GM23338 (cell line): ENCODE measurements at regions not wholly inside any gene's neighbourhood (a gene's known extent, or its start where the extent isn't known, plus 50 kb on each side); places are given as distances from the start of the nearest gene placed in this dataset.

Experiments used
- ATAC-seq: fragments of 200-7000 bp; cut with Tn5 transposase; 3 replicates; pipeline ENCODE4 v1.9.1; 2020
- DNase-seq: peaks from one replicate; pipeline ENCODE4 v3.0.0-alpha.2; 2015; ENCODE audit warnings: low spot score
- H2AFZ ChIP-seq: fragments of 200-600 bp; sonication (generic); 2 replicates; pipeline ENCODE4 v1.8.0; 2016; ENCODE audit warnings: antibody characterized with exemption, mild to moderate bottlenecking, moderate library complexity
- H3F3A ChIP-seq: fragments of 200-600 bp; sonication (generic); replicated peaks from 2 replicates; pipeline ENCODE4 v1.8.0; 2017; ENCODE audit warnings: antibody characterized with exemption, mixed run types, low read depth
- H3K27ac ChIP-seq: fragments of 200-600 bp; sonication (generic); 2 replicates; pipeline ENCODE4 v1.6.1; 2016; ENCODE audit warnings: low read depth
- H3K27me3 ChIP-seq: fragments of 200-600 bp; sonication (generic); 2 replicates; pipeline ENCODE4 v1.8.0; 2016; ENCODE audit warnings: mild to moderate bottlenecking, mixed run types, moderate library complexity; ENCODE audit not compliant: insufficient read depth
- H3K36me3 ChIP-seq: fragments of 200-600 bp; sonication (generic); 2 replicates; pipeline ENCODE4 v1.8.0; 2016; ENCODE audit warnings: mild to moderate bottlenecking; ENCODE audit not compliant: insufficient read depth
- H3K4me1 ChIP-seq: fragments of 200-600 bp; sonication (generic); 2 replicates; pipeline ENCODE4 v1.8.0; 2016; ENCODE audit warnings: mild to moderate bottlenecking, moderate library complexity; ENCODE audit not compliant: insufficient read depth
- H3K4me2 ChIP-seq: fragments of 200-600 bp; sonication (generic); 2 replicates; pipeline ENCODE4 v1.7.1; 2017; ENCODE audit warnings: mixed run types
- H3K4me3 ChIP-seq: fragments of 200-600 bp; sonication (generic); 2 replicates; pipeline ENCODE4 v1.6.1; 2016; ENCODE audit warnings: mixed run types
- H3K79me2 ChIP-seq: fragments of 200-600 bp; sonication (generic); replicated peaks from 2 replicates; pipeline ENCODE4 v1.8.0; 2017; ENCODE audit warnings: mild to moderate bottlenecking; ENCODE audit not compliant: insufficient read depth
- H3K9me2 ChIP-seq: fragments of 200-600 bp; sonication (generic); 2 replicates; pipeline ENCODE4 v1.8.0; 2017; ENCODE audit not compliant: insufficient read depth
- H4K20me1 ChIP-seq: fragments of 200-600 bp; sonication (generic); replicated peaks from 2 replicates; pipeline ENCODE4 v1.8.0; 2017; ENCODE audit warnings: mild to moderate bottlenecking; ENCODE audit not compliant: insufficient read depth
- H3K27ac Mint-ChIP-seq: 2 replicates; pipeline ENCODE4 v1.8.0; 2020; ENCODE audit warnings: inconsistent platforms, mild to moderate bottlenecking, moderate library complexity, mixed read lengths
- H3K27me3 Mint-ChIP-seq: 3 replicates; pipeline ENCODE4 v1.8.0; 2022; ENCODE audit warnings: low read depth, mild to moderate bottlenecking, moderate library complexity, mixed read lengths, inconsistent platforms; ENCODE audit not compliant: insufficient read depth, poor library complexity
- H3K36me3 Mint-ChIP-seq: 3 replicates; pipeline ENCODE4 v1.8.0; 2021; ENCODE audit warnings: low read depth, mild to moderate bottlenecking, inconsistent platforms, moderate library complexity, mixed read lengths
- H3K4me1 Mint-ChIP-seq: 3 replicates; pipeline ENCODE4 v1.8.0; 2020; ENCODE audit warnings: mild to moderate bottlenecking, inconsistent platforms, mixed read lengths
- H3K4me3 Mint-ChIP-seq: 3 replicates; pipeline ENCODE4 v1.8.0; 2021; ENCODE audit warnings: moderate library complexity, mild to moderate bottlenecking, inconsistent platforms, mixed read lengths
- H3K9me3 Mint-ChIP-seq: 3 replicates; pipeline ENCODE4 v1.8.0; 2020; ENCODE audit warnings: moderate library complexity, mild to moderate bottlenecking, inconsistent platforms, mixed read lengths
- CREB1 ChIP-seq: fragments of 250-450 bp; sonication (Bioruptor Pico); IDR thresholded peaks from 2 replicates; pipeline ENCODE4 v1.5.0; 2020; ENCODE audit warnings: low read depth, mild to moderate bottlenecking, moderate library complexity
- ETS1 ChIP-seq: IDR thresholded peaks from 2 replicates; pipeline ENCODE4 v1.6.1; 2016; ENCODE audit warnings: antibody characterized with exemption
- EZH2 ChIP-seq: fragments of 200-600 bp; sonication (generic); IDR thresholded peaks from one replicate; pipeline ENCODE4 v1.8.0; 2017; ENCODE audit warnings: antibody characterized with exemption, mild to moderate bottlenecking, low read depth; ENCODE audit not compliant: unreplicated experiment
- EZH2phosphoT487 ChIP-seq: fragments of 200-600 bp; sonication (generic); IDR thresholded peaks from one replicate; pipeline ENCODE4 v1.8.1; 2018; ENCODE audit warnings: antibody characterized with exemption; ENCODE audit not compliant: unreplicated experiment
- JUNB ChIP-seq: IDR thresholded peaks from one replicate; pipeline ENCODE4 v1.6.1; 2016; ENCODE audit warnings: antibody characterized with exemption; ENCODE audit not compliant: unreplicated experiment
- NANOG ChIP-seq: IDR thresholded peaks from 2 replicates; pipeline ENCODE4 v1.6.1; 2016; ENCODE audit warnings: antibody characterized with exemption, borderline replicate concordance
- POLR2AphosphoS5 ChIP-seq: IDR thresholded peaks from 2 replicates; pipeline ENCODE4 v1.6.1; 2016; ENCODE audit warnings: antibody characterized with exemption, low read depth
- STAT1 ChIP-seq: IDR thresholded peaks from one replicate; pipeline ENCODE4 v1.6.1; 2016; ENCODE audit warnings: antibody characterized with exemption; ENCODE audit not compliant: unreplicated experiment
- ZNF114 ChIP-seq: fragments of 250-450 bp; sonication (Bioruptor Pico); IDR thresholded peaks from 2 replicates; pipeline ENCODE4 v1.5.0; 2020; ENCODE audit warnings: mild to moderate bottlenecking, moderate library complexity
- ZNF331 ChIP-seq: fragments of 250-450 bp; sonication (Bioruptor Pico); IDR thresholded peaks from 2 replicates; pipeline ENCODE4 v1.5.0; 2020; ENCODE audit warnings: low read depth, mild to moderate bottlenecking, moderate library complexity
- ZNF462 ChIP-seq: fragments of 250-450 bp; sonication (Bioruptor Pico); IDR thresholded peaks from 2 replicates; pipeline ENCODE4 v1.5.0; 2020; ENCODE audit warnings: mild to moderate bottlenecking, moderate library complexity
- TF ChIP-seq, protein P1 (sequence below), 2 experiments: fragments of 200-600 bp in 1 of 2; sonication (generic) in 1 of 2; conservative IDR thresholded peaks; 2 replicates each; pipeline versions ENCODE4 v1.5.1 to v1.6.1; 2016 to 2017; ENCODE audit warnings: antibody characterized with exemption in 2 of 2, low read depth in 2 of 2, mild to moderate bottlenecking in 2 of 2, moderate library complexity in 1 of 2
- TF ChIP-seq, protein P2 (sequence below): IDR thresholded peaks from one replicate; pipeline ENCODE4 v1.6.1; 2018; ENCODE audit warnings: antibody characterized with exemption; ENCODE audit not compliant: unreplicated experiment

DNA sequence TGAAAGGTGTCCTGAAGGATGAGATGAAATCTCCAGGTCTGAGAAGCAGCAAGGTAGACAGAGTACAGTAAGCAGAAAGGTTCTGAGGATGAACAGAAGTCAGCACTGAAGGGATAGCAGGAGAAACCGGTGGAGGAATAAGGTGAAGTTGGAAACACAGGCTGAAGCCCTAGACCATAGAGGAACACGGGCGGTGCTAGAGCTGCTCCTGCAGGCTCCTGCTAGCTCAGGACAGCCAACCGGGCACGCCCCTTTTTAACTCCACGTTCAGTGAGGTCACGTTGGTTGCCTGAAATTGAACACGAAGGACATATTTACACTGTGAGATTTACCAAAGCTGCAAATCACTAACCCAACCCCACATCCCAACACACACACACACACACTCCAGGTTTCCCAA is 1886.4 kb upstream of the AGA start:
- Histone ChIP-seq H2AFZ (peak overlapping the region; percentile 34; the same call in 1 of the 2 replicates), H3K27ac (no peak overlapping the region), H3K27me3 (no peaks in the 10 kb centered on the region), H3K9me2 (peaks cover 7% of the 10 kb centered on the region), H3K36me3 (no peaks in the 10 kb centered on the region), H3K4me3 (no peak overlapping the region), H3F3A (no peaks in the 10 kb centered on the region), H3K4me2 (no peak overlapping the region), H4K20me1 (no peaks in the 10 kb centered on the region), H3K79me2 (no peaks in the 10 kb centered on the region), H3K4me1 (no peaks in the 10 kb centered on the region)
- no peaks in the 10 kb centered on the region for H3K27me3 Mint-ChIP-seq
- ATAC-seq, result peak; percentile 52; the same call in 2 of the 3 replicates
- peak; percentile 16 for DNase-seq
- H3K9me3 Mint-ChIP-seq, result no peaks in the 10 kb centered on the region
- no peak for TF ChIP-seq ZNF462 (CRISPR knock-in tag)
- no peak for TF ChIP-seq EZH2
- TF ChIP-seq EZH2phosphoT487, result no peak
- TF ChIP-seq ZNF114, result no peak
- no peak for TF ChIP-seq POLR2AphosphoS5
- TF ChIP-seq NANOG, result no peak
- no peak for TF ChIP-seq ETS1
- TF ChIP-seq, protein P1, sequence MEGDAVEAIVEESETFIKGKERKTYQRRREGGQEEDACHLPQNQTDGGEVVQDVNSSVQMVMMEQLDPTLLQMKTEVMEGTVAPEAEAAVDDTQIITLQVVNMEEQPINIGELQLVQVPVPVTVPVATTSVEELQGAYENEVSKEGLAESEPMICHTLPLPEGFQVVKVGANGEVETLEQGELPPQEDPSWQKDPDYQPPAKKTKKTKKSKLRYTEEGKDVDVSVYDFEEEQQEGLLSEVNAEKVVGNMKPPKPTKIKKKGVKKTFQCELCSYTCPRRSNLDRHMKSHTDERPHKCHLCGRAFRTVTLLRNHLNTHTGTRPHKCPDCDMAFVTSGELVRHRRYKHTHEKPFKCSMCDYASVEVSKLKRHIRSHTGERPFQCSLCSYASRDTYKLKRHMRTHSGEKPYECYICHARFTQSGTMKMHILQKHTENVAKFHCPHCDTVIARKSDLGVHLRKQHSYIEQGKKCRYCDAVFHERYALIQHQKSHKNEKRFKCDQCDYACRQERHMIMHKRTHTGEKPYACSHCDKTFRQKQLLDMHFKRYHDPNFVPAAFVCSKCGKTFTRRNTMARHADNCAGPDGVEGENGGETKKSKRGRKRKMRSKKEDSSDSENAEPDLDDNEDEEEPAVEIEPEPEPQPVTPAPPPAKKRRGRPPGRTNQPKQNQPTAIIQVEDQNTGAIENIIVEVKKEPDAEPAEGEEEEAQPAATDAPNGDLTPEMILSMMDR (conservative IDR thresholded peaks at IDR 0.05; ENCODE audit: low read depth in 2 of 2), result no peak
- TF ChIP-seq, protein P2, sequence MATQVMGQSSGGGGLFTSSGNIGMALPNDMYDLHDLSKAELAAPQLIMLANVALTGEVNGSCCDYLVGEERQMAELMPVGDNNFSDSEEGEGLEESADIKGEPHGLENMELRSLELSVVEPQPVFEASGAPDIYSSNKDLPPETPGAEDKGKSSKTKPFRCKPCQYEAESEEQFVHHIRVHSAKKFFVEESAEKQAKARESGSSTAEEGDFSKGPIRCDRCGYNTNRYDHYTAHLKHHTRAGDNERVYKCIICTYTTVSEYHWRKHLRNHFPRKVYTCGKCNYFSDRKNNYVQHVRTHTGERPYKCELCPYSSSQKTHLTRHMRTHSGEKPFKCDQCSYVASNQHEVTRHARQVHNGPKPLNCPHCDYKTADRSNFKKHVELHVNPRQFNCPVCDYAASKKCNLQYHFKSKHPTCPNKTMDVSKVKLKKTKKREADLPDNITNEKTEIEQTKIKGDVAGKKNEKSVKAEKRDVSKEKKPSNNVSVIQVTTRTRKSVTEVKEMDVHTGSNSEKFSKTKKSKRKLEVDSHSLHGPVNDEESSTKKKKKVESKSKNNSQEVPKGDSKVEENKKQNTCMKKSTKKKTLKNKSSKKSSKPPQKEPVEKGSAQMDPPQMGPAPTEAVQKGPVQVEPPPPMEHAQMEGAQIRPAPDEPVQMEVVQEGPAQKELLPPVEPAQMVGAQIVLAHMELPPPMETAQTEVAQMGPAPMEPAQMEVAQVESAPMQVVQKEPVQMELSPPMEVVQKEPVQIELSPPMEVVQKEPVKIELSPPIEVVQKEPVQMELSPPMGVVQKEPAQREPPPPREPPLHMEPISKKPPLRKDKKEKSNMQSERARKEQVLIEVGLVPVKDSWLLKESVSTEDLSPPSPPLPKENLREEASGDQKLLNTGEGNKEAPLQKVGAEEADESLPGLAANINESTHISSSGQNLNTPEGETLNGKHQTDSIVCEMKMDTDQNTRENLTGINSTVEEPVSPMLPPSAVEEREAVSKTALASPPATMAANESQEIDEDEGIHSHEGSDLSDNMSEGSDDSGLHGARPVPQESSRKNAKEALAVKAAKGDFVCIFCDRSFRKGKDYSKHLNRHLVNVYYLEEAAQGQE, result no peak
- TF ChIP-seq CREB1 (CRISPR knock-in tag), result no peak
- no peak for TF ChIP-seq ZNF331 (CRISPR knock-in tag)
- TF ChIP-seq JUNB, result no peak
- TF ChIP-seq STAT1, result no peak
- no peak overlapping the region for H3K4me3 Mint-ChIP-seq
- H3K4me1 Mint-ChIP-seq, result peaks cover 8% of the 10 kb centered on the region
- H3K36me3 Mint-ChIP-seq, result no peaks in the 10 kb centered on the region
- no peak overlapping the region for H3K27ac Mint-ChIP-seq
